ENCODE measurements at regions not wholly inside any gene's neighbourhood (a gene's known extent, or its start where the extent isn't known, plus 50 kb on each side); places are given as distances from the start of the nearest gene placed in this dataset.

GRCh38 chr3:118412503-118412902, 622.1 kb downstream of the IGSF11 start:
- DNase-seq: no peak

- no peak for DNase-seq
These were observed 609.3 kb downstream of the IGSF11 start for GRCh38 chr3:118425272-118425837.

- no peak for DNase-seq
These were observed 600.8 kb downstream of the IGSF11 start for GRCh38 chr3:118433825-118434224.

- DNase-seq: peak; percentile 67
These were observed 598.7 kb downstream of the IGSF11 start for GRCh38 chr3:118435851-118436350.

GRCh38 chr3:118436697-118437262, 597.9 kb downstream of the IGSF11 start:
- no peak for DNase-seq

- DNase-seq: no peak
These were observed 589.6 kb downstream of the IGSF11 start for GRCh38 chr3:118445036-118445435.

- no peak for DNase-seq
These were observed 587.3 kb downstream of the IGSF11 start for GRCh38 chr3:118447339-118447738.

- DNase-seq: no peak
These were observed 567.8 kb downstream of the IGSF11 start for GRCh38 chr3:118466795-118467330.

- DNase-seq: no peak
These were observed 565.8 kb downstream of the IGSF11 start for GRCh38 chr3:118468801-118469200.

- DNase-seq: no peak
These were observed 562.1 kb downstream of the IGSF11 start for GRCh38 chr3:118472586-118472985.

- no peak for DNase-seq
These were observed 561.3 kb downstream of the IGSF11 start for GRCh38 chr3:118473343-118473742.

GRCh38 chr3:118476885-118477618, 557.6 kb downstream of the IGSF11 start:
- no peak for DNase-seq

- DNase-seq: no peak
These were observed 556.9 kb downstream of the IGSF11 start for GRCh38 chr3:118477768-118478167.

GRCh38 chr3:118478706-118479276, 555.9 kb downstream of the IGSF11 start:
- DNase-seq: no peak

- DNase-seq: no peak
These were observed 555.3 kb downstream of the IGSF11 start for GRCh38 chr3:118479376-118479775.

- DNase-seq: no peak
These were observed 554.4 kb downstream of the IGSF11 start for GRCh38 chr3:118480101-118480860.

- DNase-seq: no peak
These were observed 549.0 kb downstream of the IGSF11 start for GRCh38 chr3:118485693-118486092.

- DNase-seq: no peak
These were observed 546.9 kb downstream of the IGSF11 start for GRCh38 chr3:118487734-118488133.

GRCh38 chr3:118488732-118489131, 545.9 kb downstream of the IGSF11 start:
- no peak for DNase-seq

- DNase-seq: no peak
These were observed 539.4 kb downstream of the IGSF11 start for GRCh38 chr3:118495206-118495605.

- no peak for DNase-seq
These were observed 537.4 kb downstream of the IGSF11 start for GRCh38 chr3:118497274-118497673.

- DNase-seq: peak; percentile 88
These were observed 533.5 kb downstream of the IGSF11 start for GRCh38 chr3:118501152-118501551.

- DNase-seq: no peak
These were observed 529.7 kb downstream of the IGSF11 start for GRCh38 chr3:118504906-118505305.
